ENCODE measurements at regions not wholly inside any gene's neighbourhood (a gene's known extent, or its start where the extent isn't known, plus 50 kb on each side); places are given as distances from the start of the nearest gene placed in this dataset.

GRCh38 chr2:82395531-82395930 lies 2063.5 kb downstream of the SUCLG1 start:
- WGBS (ENCODE audit: insufficient coverage, low coverage, missing lambda C conversion rate), result 2% methylated on average over 8 of the region's 10 CpGs

More at GRCh38 chr2:82395531-82395930, 2063.5 kb downstream of the SUCLG1 start:
- H2AFZ ChIP-seq (ENCODE audit: low read depth, low read length), result no peak overlapping the region
- ChIA-PET CTCF (ENCODE audit: low intra/inter-chr PET ratio) (no interaction called here), POLR2A (no interaction called here)
- no peaks in the 10 kb centered on the region for H3K9me3 ChIP-seq (replicated peaks; ENCODE audit: control insufficient read depth, insufficient read depth, low read depth, low read length)
- no peaks in the 10 kb centered on the region for H3K36me3 ChIP-seq (ENCODE audit: control insufficient read depth, insufficient read depth, low read length)
- no peaks in the 10 kb centered on the region for H3K9me1 ChIP-seq (ENCODE audit: control insufficient read depth, insufficient read depth, low read length)
- intact Hi-C loops (cut with micrococcal nuclease), result no loop called here
- no peak overlapping the region for H3K9ac ChIP-seq (ENCODE audit: insufficient read depth in 1 of 2, low read depth in 2 of 2, low read length in 2 of 2)
- H3K27ac ChIP-seq (ENCODE audit: extremely low read depth, low read depth, low read length), result no peak overlapping the region
- no peak overlapping the region for H3K4me3 ChIP-seq
- ATAC-seq (no peak), FAIRE-seq (no peak), DNase-seq (ENCODE audit: extremely low read depth in 1 of 4, low spot score in 3 of 4) (peak in 1 of 4 experiments; percentile 5)
- no peaks in the 10 kb centered on the region for H4K20me1 ChIP-seq (replicated peaks; ENCODE audit: control insufficient read depth, insufficient read depth, low read length)
- H3K27me3 ChIP-seq (ENCODE audit: control insufficient read depth in 2 of 2, insufficient read depth in 2 of 2, low read length in 2 of 2), result no peaks in the 10 kb centered on the region
- TF ChIP-seq HNRNPH1 (optimal IDR thresholded peaks at IDR 0.05; ENCODE audit: low read depth, low read length) (no peak), ZBTB40 (IDR thresholded peaks at IDR 0.05) (no peak), ZBTB40 (CRISPR knock-in tag; IDR thresholded peaks at IDR 0.05) (no peak), ELK1 (CRISPR knock-in tag; IDR thresholded peaks at IDR 0.05) (no peak), ZNF644 (tag; IDR thresholded peaks at IDR 0.05; ENCODE audit: low read depth) (no peak), NR2F6 (CRISPR knock-in tag; IDR thresholded peaks at IDR 0.05) (no peak)
- BruUV-seq (replicated peaks), result no TSS peak
- in situ Hi-C loops (cut with MboI), result no loop called here
- H3K4me1 ChIP-seq (replicated peaks in 1 of 2; ENCODE audit: control insufficient read depth in 2 of 2, insufficient read depth in 2 of 2, low read length in 2 of 2), result no peaks in the 10 kb centered on the region
- H3K79me2 ChIP-seq (ENCODE audit: control insufficient read depth, insufficient read depth, low read length), result no peaks in the 10 kb centered on the region
- H3K4me2 ChIP-seq (ENCODE audit: insufficient read depth, low read length), result no peak overlapping the region
